HEK293T (cell line): ENCODE measurements at regions not wholly inside any gene's neighbourhood (a gene's known extent, or its start where the extent isn't known, plus 50 kb on each side); places are given as distances from the start of the nearest gene placed in this dataset.

ENCODE experiments used
- BHLHE40 ChIP-seq: fragments of 450-650 bp; IDR thresholded peaks from 2 replicates; pipeline ENCODE4 v1.6.1; 2016; ENCODE audit warnings: mild to moderate bottlenecking, moderate library complexity, borderline replicate concordance
- ELF4 ChIP-seq: fragments of 450-650 bp; IDR thresholded peaks from 2 replicates; pipeline ENCODE4 v1.6.1; 2017; ENCODE audit warnings: antibody characterized with exemption
- FOXA1 ChIP-seq: fragments of 450-650 bp; IDR thresholded peaks from 2 replicates; pipeline ENCODE4 v1.6.1; 2016; ENCODE audit warnings: mild to moderate bottlenecking
- FOXM1 ChIP-seq: fragments of 450-650 bp; IDR thresholded peaks from 2 replicates; pipeline ENCODE4 v1.6.1; 2017; ENCODE audit warnings: mild to moderate bottlenecking, borderline replicate concordance
- HDGF ChIP-seq: fragments of 450-650 bp; IDR thresholded peaks from 2 replicates; pipeline ENCODE4 v1.6.1; 2017; ENCODE audit warnings: antibody characterized with exemption, borderline replicate concordance
- NFRKB ChIP-seq: fragments of 450-650 bp; IDR thresholded peaks from 2 replicates; pipeline ENCODE4 v1.6.1; 2016; ENCODE audit warnings: mild to moderate bottlenecking, moderate library complexity
- SP1 ChIP-seq: fragments of 450-650 bp; IDR thresholded peaks from 2 replicates; pipeline ENCODE4 v1.6.1; 2017
- TARDBP ChIP-seq: fragments of 450-650 bp; IDR thresholded peaks from 2 replicates; pipeline ENCODE4 v1.6.1; 2016

DNA sequence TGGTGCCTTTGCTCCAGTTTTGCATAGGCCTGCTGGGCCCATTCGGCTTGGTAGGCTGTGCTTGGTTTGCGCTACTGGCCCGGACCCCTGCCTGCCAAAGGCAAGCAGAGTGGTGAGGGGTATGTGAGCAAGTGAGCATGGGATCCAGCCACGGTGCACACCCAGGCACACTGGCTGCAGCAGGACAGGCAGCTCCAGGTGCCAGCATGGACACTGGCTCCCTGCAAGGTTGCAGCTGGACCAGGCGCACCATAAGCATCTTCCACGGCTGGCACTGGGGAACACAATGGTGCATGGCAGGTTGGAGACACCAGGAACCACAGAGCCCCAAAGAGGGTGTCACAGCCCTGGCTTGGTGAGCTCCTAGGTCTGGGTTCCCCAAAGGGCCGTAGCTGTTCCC lies 693.5 kb upstream of the PTBP2 start:
- TF ChIP-seq TARDBP (no peak), FOXA1 (no peak), ELF4 (no peak), HDGF (no peak), NFRKB (no peak), BHLHE40 (no peak), FOXM1 (no peak), SP1 (no peak)
